Adrenal gland (tissue), 9 donors: ENCODE measurements at regions not wholly inside any gene's neighbourhood (a gene's known extent, or its start where the extent isn't known, plus 50 kb on each side); places are given as distances from the start of the nearest gene placed in this dataset.

Source experiments
- DNase-seq, 7 donors: peaks; one replicate each; pipeline ENCODE4 v3.0.0-alpha.2; 2019 to 2020
- H3K27ac ChIP-seq, 5 donors: fragments of 200-600 bp; sonication (generic) in 4 of 5; 1 replicate in 3 of 5; 2 replicates in 2 of 5; pipeline versions ENCODE4 v1.5.1 to v1.8.0; 2016 to 2020; ENCODE audit warnings: mild to moderate bottlenecking in 1 of 5
- H3K27me3 ChIP-seq: fragments of 200-600 bp; 2 replicates; pipeline ENCODE4 v1.8.0; 2021
- H3K36me3 ChIP-seq, 2 donors: fragments of 200-600 bp; replicated peaks in 1 of 2; 1 replicate in 1 of 2; 2 replicates in 1 of 2; pipeline versions ENCODE4 v1.5.1 to v1.8.0; 2018 to 2022
- H3K4me1 ChIP-seq, 2 donors: fragments of 200-600 bp; replicated peaks in 1 of 2; 1 replicate in 1 of 2; 2 replicates in 1 of 2; pipeline versions ENCODE4 v1.5.1 to v1.8.0; 2018 to 2021
- H3K4me3 ChIP-seq, 4 donors: fragments of 200-600 bp; sonication (generic) in 3 of 4; one replicate each; pipeline ENCODE4 v1.5.1; 2016 to 2018
- H3K9me3 ChIP-seq, 3 donors: fragments of 200-600 bp; sonication (generic) in 1 of 3; replicated peaks in 1 of 3; 1 replicate in 2 of 3; 2 replicates in 1 of 3; pipeline versions ENCODE4 v1.5.1 to v1.8.0; 2016 to 2021
- POLR2A ChIP-seq, 2 donors: fragments of 450-650 bp; IDR thresholded peaks; one replicate each; pipeline ENCODE4 v1.6.1; 2017; ENCODE audit warnings: antibody characterized with exemption in 2 of 2, mild to moderate bottlenecking in 2 of 2, moderate library complexity in 1 of 2
- WGBS, 4 donors: extraction: QIAGEN DNeasy Blood & Tissue Kit in 2 of 4; methylation state at CpG; one replicate each; pipeline versions ENCODE4 v1.1.5 to v1.1.7; 2013 to 2017; 5-methylcytosine and 5-hydroxymethylcytosine counted together
- intact Hi-C, 2 donors: fragments of 100-400 bp; cut with DNase I; formaldehyde crosslinking; loops; one replicate each; pipeline versions ENCODE4 v1.14.1 to v1.15.0; 2022 to 2023
- TF ChIP-seq, protein P1 (sequence below), 6 experiments: fragments of 450-650 bp in 4 of 6; fragments of 200-600 bp in 2 of 6; sonication (generic) in 1 of 6; IDR thresholded peaks; 1 replicate in 5 of 6; 2 replicates in 1 of 6; pipeline versions ENCODE4 v1.5.1 to v1.8.0; 2016 to 2021; ENCODE audit warnings: antibody characterized with exemption in 6 of 6, mild to moderate bottlenecking in 2 of 6, moderate library complexity in 1 of 6
- donor health status: healthy with polysubstance abuse.
- donor health status: Bipolar disorder and iron deficiency.
- donor health status: DM: yes; HTN: yes; CAD: no.
- donor health status: DM: no; HTN: no; CAD: no.
- donor health status: DM: no; HTN: no; CAD: no.

DNA sequence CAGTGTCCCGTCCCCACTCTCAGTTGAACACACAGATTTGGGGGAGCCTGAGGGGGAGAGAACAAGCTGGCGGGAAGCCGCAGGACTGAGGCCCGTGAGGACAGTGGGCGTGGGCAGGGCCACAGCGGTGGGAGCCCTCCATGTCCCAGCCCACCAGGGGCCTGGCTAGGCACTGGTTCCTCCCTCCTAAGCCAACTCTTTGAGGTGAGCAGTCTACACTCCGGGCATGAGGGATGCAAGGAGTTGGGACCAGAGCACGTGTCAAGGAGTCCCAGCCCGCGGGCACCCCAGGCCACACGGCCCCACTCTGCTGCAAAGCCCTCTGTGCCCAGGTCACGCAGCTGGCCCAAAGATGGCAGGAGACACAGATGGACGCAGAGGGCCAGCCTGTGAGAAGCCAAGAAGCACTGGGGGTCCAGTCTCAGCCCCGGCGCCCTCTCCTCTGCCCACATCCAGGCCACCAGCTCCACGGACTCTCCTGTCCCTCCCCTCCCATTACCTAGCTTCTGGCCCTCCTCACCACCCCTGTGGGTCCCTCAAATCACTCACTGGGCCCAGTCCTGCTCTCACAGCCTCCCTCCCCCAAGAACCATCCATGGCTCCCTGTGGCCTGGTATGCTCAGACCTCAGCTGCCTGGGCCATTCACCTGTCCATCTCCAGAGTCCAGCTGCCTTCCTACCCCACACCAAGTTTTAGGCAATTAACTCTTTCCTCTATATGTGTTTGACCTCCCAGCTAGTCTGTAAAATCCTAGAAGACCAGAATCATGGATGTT is 206.5 kb downstream of the RBFOX3 start:
- WGBS, 4 donors: 76 to 91% (median 85%) methylated on average over 8 to 16 of the region's 16 CpGs
- H3K9me3 ChIP-seq: no peaks in the 10 kb centered on the region
- intact Hi-C loops: loop anchor here (5.0 to 10.0 kb wide), 2 partner anchors 300 to 303 kb away; no protein-coding TSS in a partner anchor
- no peaks in the 10 kb centered on the region for H3K4me1 ChIP-seq
- DNase-seq: no peak
- H3K27ac ChIP-seq: no peak overlapping the region
- peaks cover 22% of the 10 kb centered on the region for H3K27me3 ChIP-seq
- no peaks in the 10 kb centered on the region for H3K36me3 ChIP-seq
- no peak for TF ChIP-seq POLR2A (IDR thresholded peaks at IDR 0.05)
- TF ChIP-seq, protein P1, sequence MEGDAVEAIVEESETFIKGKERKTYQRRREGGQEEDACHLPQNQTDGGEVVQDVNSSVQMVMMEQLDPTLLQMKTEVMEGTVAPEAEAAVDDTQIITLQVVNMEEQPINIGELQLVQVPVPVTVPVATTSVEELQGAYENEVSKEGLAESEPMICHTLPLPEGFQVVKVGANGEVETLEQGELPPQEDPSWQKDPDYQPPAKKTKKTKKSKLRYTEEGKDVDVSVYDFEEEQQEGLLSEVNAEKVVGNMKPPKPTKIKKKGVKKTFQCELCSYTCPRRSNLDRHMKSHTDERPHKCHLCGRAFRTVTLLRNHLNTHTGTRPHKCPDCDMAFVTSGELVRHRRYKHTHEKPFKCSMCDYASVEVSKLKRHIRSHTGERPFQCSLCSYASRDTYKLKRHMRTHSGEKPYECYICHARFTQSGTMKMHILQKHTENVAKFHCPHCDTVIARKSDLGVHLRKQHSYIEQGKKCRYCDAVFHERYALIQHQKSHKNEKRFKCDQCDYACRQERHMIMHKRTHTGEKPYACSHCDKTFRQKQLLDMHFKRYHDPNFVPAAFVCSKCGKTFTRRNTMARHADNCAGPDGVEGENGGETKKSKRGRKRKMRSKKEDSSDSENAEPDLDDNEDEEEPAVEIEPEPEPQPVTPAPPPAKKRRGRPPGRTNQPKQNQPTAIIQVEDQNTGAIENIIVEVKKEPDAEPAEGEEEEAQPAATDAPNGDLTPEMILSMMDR (IDR thresholded peaks at IDR 0.05): no peak
- no peak overlapping the region for H3K4me3 ChIP-seq

GRCh38 chr17:79401704-79402674 is 208.9 kb downstream of the RBFOX3 start:
- Histone ChIP-seq H3K27me3 (peaks cover 32% of the 10 kb centered on the region), H3K36me3 (no peaks in the 10 kb centered on the region), H3K9me3 (no peaks in the 10 kb centered on the region), H3K4me3 (no peak overlapping the region), H3K4me1 (no peaks in the 10 kb centered on the region), H3K27ac (no peak overlapping the region)
- TF ChIP-seq, protein P1 (IDR thresholded peaks at IDR 0.05): no peak
- no peak for TF ChIP-seq POLR2A (IDR thresholded peaks at IDR 0.05)
- 34 to 48% (median 42%) methylated on average over 18 to 26 of the region's 26 CpGs for WGBS, 4 donors
- no peak for DNase-seq
- intact Hi-C loops: loop anchor here (5.0 to 10.0 kb wide), 2 partner anchors 303 to 305 kb away; no protein-coding TSS in a partner anchor

- TF ChIP-seq POLR2A (IDR thresholded peaks at IDR 0.05): no peak
- TF ChIP-seq, protein P1 (IDR thresholded peaks at IDR 0.05): peak; percentile 57 to 87 (median 68)
- peak; percentile 59 to 86 (median 77) for DNase-seq
- intact Hi-C loops: loop anchor here (5.0 to 10.0 kb wide), 2 partner anchors 304 to 306 kb away; no protein-coding TSS in a partner anchor
- WGBS, 4 donors: 12 to 15% (median 14%) methylated on average over 14 to 33 of the region's 33 CpGs
- H3K36me3 ChIP-seq: no peaks in the 10 kb centered on the region
- peak overlapping the region in 1 of 4 donors; percentile 36 for H3K4me3 ChIP-seq
- no peaks in the 10 kb centered on the region for H3K4me1 ChIP-seq
- no peak overlapping the region for H3K27ac ChIP-seq
- H3K9me3 ChIP-seq: no peaks in the 10 kb centered on the region
- H3K27me3 ChIP-seq: peaks cover 32% of the 10 kb centered on the region
These were observed 209.7 kb downstream of the RBFOX3 start for GRCh38 chr17:79400989-79401703.
